UCSD-AML1 (cell line): ENCODE measurements at regions not wholly inside any gene's neighbourhood (a gene's known extent, or its start where the extent isn't known, plus 50 kb on each side); places are given as distances from the start of the nearest gene placed in this dataset.
"Not testable (repeated sequence)": the region's sequence is repeated elsewhere in the genome, so short reads cannot be mapped to it uniquely, and the experiment has no call there.

Experiments used
- DNase-seq: peaks from one replicate; lab custom pipeline; 2025; ENCODE audit not compliant: unreplicated experiment; lab: John Stamatoyannopoulos, UW

GRCh38 chr9:31321256-31321655 is 1063.2 kb upstream of the ACO1 start:
- DNase-seq: no peak

- no peak for DNase-seq
Observed at GRCh38 chr9:31321686-31322085, 1062.8 kb upstream of the ACO1 start.

DNA sequence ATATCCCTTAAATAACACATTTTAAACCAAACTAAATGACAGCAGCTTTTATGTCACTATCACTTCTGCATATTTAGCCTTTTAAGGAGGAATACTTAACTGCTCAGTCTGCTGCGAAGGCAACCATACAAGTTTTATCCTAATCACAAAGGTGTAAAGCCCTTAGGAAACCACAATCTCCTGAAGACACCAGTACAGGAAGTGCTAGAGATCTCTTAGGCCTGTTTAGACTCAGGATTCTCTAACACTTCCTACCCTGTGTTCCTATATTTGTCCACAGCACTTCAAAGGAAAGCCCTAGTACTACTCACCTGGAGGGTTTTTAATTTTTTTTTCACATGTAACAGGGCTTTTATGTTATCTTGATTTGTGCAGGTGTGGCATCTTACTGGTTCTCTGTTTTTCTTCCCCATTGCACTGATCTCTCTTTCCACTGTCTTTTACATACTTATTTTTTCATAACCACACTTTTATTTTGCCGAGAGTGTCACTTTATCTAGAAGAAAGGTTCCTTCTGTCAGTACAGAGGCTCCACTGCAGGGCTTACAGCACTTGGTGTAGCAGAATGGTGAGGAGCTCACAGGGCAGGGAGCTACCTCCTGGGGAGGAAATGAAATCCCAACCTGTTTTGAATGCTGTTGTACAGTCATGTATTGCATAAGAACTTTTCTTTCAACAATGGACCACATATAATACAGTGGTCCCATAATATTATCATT is 1060.6 kb upstream of the ACO1 start:
- no peak for DNase-seq

DNA sequence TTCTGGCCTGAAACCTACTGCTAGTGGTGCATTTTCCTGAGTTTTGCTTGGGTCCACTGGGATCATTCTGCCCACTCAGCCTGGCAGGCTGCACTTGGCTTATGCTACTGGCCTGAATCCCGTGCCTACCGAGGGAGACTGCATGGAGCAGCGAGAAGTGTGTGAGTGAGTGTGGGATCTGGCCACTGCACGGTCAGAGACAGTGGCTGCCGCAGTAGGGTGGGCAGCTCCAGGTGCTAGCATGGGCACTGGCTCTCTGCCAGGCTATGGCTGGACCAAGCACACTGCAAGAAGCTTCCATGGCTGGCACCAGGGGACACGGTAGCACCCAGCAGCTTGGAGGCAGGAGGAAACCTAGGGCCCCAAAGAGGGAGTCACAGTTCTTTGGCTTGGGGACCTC is 1058.7 kb upstream of the ACO1 start:
- peak; percentile 6 for DNase-seq

GRCh38 chr9:31326883-31327282 is 1057.6 kb upstream of the ACO1 start:
- not testable (repeated sequence) for DNase-seq

DNA sequence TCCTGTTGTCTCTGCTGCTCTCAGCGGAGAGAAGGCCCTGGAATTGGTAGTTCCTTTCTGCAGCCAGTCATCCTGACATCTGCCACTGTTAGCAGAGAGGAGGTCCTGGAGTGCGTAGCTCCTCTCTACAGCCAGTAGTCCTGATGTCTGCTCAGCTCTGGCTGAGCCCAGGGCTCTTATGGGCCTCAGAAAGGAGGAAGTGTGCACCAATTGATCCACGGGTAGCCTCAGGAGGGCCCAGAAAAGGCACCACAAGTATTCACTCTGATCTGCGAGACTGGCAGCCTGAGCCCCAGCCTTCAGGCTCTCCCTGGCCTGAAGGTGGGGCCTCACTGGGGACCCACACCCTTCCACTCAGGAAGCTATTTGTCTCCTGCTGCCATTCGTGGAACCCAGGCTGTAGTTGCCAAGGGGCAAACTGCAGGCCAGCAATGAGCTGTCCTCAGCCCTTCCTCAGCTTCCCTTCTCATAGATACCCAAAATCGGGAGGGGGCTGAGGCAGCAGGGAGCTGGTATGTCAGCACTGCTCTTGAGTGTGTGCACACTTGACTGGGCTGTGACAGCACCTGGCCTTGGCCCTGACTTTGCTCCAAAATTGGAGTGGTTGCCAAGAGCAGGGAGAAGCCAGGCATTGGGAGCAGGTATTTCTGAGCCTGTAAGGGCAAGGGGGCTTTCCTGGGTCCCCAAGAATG is 1049.5 kb upstream of the ACO1 start:
- no peak for DNase-seq

DNA sequence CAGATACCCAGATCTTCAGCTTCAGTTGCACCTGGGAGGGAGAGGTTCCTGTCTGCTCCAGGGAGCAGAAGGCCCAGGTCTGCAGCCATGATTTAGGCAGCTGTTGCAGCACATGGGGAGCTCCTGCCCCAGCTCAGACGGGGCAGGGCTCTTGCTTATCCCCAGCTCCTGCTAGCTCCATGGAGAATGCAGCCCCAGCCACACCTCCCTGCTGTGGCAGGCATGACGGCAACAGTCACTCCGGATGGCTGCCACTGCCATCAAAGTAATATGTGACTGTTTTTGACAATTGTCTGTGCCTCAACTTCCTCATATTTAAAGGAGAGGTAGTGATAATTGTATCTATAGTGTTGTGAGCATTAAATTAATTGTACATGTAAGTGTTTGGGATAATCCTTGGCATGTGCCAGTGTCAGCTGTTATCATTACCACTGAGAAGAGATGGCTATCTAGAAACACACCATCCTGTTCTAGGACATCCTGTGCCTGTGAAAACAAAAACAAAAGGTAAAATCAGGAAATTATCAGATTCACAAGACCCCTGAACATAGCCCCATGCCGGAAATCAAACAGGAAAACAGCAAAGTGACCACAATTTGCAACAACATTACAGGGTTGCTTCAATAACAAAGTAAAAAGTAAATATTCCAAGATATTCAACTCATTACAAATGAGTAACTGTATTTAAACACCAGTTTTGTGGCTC is 1048.8 kb upstream of the ACO1 start:
- no peak for DNase-seq

- DNase-seq: no peak
Observed at GRCh38 chr9:31336386-31336785, 1048.1 kb upstream of the ACO1 start.

- DNase-seq: no peak
Observed at GRCh38 chr9:31336841-31337240, 1047.6 kb upstream of the ACO1 start.

GRCh38 chr9:31347082-31347617 is 1037.3 kb upstream of the ACO1 start:
- no peak for DNase-seq

DNA sequence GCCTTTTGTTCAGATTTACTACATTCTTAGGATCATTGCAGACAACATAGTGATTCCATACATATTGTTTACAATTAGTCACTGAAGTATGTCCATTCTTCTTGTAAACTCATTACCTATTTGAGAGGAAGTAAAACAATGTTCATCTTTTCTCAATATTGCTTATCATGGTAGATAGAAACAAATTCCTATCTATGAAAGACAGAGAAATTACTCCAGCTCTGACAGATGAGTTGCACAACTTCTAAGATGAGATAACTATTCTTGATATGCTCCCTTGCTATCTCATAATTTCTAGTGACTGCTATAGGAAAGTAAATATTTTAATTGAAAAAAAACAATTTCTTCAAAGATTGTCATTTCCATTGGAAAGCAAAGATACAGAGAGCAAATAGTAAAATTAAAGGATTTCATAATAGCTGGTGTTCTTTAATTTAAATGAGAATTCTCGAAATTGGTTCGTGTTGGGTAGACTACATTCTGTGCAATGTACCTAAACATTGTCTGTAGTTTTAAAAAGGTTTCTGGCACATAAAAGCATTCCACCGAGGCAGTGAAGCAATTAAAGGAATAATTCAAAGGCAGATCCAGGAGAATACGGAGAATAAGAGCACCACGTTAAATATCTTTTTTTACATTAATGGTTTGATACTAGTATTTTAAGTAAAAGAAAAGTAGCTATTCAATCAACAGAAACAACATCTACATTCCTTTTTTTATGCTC is 1029.1 kb upstream of the ACO1 start:
- no peak for DNase-seq

- DNase-seq: no peak
Observed at GRCh38 chr9:31355965-31356364, 1028.5 kb upstream of the ACO1 start.

DNA sequence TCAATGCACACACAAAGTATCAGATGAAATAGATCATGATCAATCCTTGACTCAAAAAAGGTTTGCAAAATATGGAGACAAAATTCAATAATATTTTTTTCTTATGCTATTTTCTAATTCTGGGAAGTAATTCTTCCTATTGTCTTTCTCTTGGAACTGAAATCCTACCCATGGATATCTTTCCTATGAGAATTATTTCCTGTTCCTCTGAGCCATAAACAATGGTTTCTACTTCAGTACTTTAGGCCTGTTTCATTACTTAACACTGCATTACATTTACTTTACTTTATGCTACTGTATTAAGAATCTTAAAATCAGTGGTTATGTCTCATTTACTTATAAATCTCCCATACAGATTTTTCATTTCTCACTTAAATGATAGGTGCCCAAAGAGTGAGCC is 1025.4 kb upstream of the ACO1 start:
- DNase-seq: no peak

- DNase-seq: no peak
Observed at GRCh38 chr9:31364171-31364570, 1020.3 kb upstream of the ACO1 start.

DNA sequence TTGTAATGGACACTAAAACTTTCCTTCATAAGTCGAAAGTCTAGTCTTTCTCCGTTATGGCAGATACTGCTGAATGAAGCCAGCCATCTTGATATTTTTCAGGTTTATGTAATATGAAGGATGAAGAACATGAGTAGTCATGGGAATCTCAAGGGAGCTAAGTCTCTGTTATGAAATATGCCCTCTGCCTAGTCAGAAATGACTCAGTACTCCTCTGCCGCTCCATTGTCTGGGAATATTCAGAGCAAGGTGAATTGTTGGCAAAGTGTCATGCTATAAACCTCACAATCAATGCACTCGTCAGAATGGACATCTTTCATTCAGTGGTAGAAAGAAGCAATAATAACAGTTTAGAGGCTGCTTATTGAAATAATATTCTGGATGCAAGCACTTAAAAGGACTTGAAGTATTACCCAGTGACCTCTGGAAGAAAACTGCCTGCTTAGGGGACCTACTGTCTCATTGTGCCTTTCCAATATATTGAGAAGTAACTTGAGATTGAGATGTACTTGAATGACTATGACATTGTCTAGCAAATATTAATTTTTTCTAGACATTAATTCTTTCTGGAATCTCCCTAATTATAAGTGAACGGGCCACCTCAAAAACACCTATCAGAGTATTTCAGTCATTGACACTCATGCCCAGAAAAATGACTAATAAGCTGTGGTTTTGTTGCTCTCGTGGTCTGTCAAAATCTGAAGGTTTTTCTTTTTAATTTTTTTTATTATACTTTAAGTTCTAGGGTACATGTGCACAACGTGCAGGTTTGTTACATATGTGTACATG is 1011.5 kb upstream of the ACO1 start:
- DNase-seq: no peak

GRCh38 chr9:31377358-31377757 is 1007.1 kb upstream of the ACO1 start:
- DNase-seq: no peak

DNA sequence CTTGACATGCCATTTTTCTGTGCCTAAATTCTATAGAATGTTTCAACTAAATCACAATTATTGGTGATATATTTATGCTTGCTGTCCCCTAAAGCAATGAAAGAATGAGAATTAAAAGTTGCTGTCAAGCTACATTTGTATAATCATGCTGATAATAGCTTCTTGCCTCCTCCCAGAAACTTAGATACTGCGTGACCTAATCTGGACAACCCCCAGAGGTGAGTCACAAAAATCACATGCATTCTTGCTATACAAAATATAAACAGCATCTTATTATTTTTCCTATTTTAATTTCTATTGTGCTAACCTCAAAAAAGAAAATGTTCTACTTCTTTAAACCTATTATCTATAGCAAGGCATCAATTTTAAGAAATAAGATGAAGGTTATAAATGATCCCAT is 995.8 kb upstream of the ACO1 start:
- no peak for DNase-seq

DNA sequence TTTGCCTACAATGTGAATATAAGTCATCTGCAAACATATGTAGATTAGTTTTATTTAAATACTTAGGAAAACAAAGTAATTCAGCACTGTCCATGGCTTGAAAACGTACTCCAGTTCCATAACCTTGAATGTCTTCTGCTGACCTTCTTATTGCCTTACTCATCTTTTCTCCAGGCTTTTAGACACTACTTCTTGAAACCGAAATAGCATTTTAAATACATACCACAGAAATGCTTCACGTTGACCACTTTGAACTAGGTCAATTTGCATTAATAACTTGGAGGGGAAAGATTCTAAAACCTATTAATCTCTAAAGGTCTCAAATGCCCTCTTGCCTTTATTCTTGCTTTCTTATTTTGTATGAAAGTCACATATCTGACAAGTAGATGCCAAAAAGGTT is 995.4 kb upstream of the ACO1 start:
- no peak for DNase-seq

DNA sequence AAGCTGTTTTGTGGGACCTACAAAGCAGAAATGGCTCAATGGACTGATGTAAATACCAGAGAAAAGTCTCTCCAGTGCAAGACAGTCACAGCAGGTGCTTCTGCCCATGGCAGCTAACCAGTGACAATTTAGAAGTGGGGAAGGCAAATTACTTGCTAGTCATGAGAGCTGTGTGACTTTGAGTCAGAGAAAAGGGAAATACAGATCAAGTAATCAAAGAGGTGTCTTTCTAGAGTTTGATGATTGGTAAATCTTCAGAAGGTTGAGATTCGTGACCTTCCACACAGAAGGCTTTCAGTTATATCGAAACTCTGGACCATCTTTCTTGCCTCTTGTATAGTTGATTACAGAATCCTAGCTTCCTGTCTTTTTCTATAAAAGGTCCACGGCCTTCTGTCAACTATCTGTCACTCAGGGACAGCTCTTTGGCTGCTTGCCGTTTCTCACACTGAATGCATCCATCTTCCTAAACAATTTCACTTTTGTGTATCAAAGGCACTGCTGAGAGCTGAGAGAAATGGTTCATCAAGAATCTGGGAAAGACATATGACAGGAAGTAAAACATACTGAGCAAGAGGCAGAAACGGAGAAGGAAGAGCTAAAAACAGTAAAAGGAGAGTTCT is 993.9 kb upstream of the ACO1 start:
- no peak for DNase-seq

GRCh38 chr9:31393240-31393639 is 991.2 kb upstream of the ACO1 start:
- no peak for DNase-seq
